Psoas muscle (tissue), 7 donors: ENCODE measurements at regions not wholly inside any gene's neighbourhood (a gene's known extent, or its start where the extent isn't known, plus 50 kb on each side); places are given as distances from the start of the nearest gene placed in this dataset.

ENCODE experiments used
- ATAC-seq, 4 donors: fragments of 200-7000 bp; cut with Tn5 transposase; one replicate each; pipeline ENCODE4 v1.9.1; 2020; ENCODE audit warnings: moderate library complexity in 3 of 4, mild to moderate bottlenecking in 2 of 4
- DNase-seq, 2 donors: peaks; one replicate each; pipeline ENCODE4 v3.0.0-alpha.2; 2020
- H3K27ac ChIP-seq: fragments of 200-600 bp; one replicate; pipeline ENCODE4 v1.8.0; 2022
- H3K27me3 ChIP-seq, 3 donors: fragments of 200-600 bp in 1 of 3; one replicate each; pipeline versions ENCODE4 v1.6.1 to v1.8.0; 2013 to 2022; ENCODE audit warnings: low read length in 2 of 3, mild to moderate bottlenecking in 2 of 3, moderate library complexity in 1 of 3; ENCODE audit not compliant: insufficient read depth in 3 of 3
- H3K36me3 ChIP-seq, 2 donors: fragments of 200-600 bp in 1 of 2; one replicate each; pipeline versions ENCODE4 v1.6.1 to v1.8.0; 2013 to 2022; ENCODE audit warnings: low read depth in 1 of 2, mild to moderate bottlenecking in 1 of 2, moderate library complexity in 1 of 2; ENCODE audit not compliant: insufficient read depth in 1 of 2
- H3K4me1 ChIP-seq: fragments of 200-600 bp; one replicate; pipeline ENCODE4 v1.8.0; 2022
- H3K4me3 ChIP-seq: fragments of 200-600 bp; one replicate; pipeline ENCODE4 v1.8.0; 2022; ENCODE audit warnings: mild to moderate bottlenecking
- H3K9me3 ChIP-seq: fragments of 200-600 bp; one replicate; pipeline ENCODE4 v1.8.0; 2022
- WGBS, 3 donors: extraction: QIAGEN DNeasy Blood & Tissue Kit; methylation state at CpG; one replicate each; pipeline versions ENCODE4 v1.1.6 to v1.1.7; 2013; 5-methylcytosine and 5-hydroxymethylcytosine counted together
- intact Hi-C, 2 donors: fragments of 100-400 bp; cut with DNase I; formaldehyde crosslinking; loops; one replicate each; pipeline versions ENCODE4 v1.11.0 to v1.14.2; 2022
- TF ChIP-seq, protein P1 (sequence below): fragments of 200-600 bp; IDR thresholded peaks from one replicate; pipeline ENCODE4 v1.8.0; 2022; ENCODE audit warnings: antibody characterized with exemption
- donor health status: healthy with polysubstance abuse.
- donor health status: DM: no; HTN: no; CAD: no; lungs with moderate emphysema.
- donor health status: Bipolar disorder and iron deficiency.
- donor health status: healthy.
- donor health status: DM: yes; HTN: yes; CAD: no.
- donor health status: DM: no; HTN: no; CAD: no.
- donor health status: DM: yes; HTN: yes; CAD: no.

GRCh38 chr9:109886041-109886440 is 106.0 kb downstream of the PALM2AKAP2 start:
- H3K4me3 ChIP-seq = no peak overlapping the region
- H3K9me3 ChIP-seq = no peaks in the 10 kb centered on the region
- peaks cover 19% of the 10 kb centered on the region for H3K4me1 ChIP-seq
- no peaks in the 10 kb centered on the region for H3K36me3 ChIP-seq
- no peak for DNase-seq
- ATAC-seq = no peak
- H3K27ac ChIP-seq = no peak overlapping the region
- intact Hi-C loops = no loop called here
- TF ChIP-seq, protein P1, sequence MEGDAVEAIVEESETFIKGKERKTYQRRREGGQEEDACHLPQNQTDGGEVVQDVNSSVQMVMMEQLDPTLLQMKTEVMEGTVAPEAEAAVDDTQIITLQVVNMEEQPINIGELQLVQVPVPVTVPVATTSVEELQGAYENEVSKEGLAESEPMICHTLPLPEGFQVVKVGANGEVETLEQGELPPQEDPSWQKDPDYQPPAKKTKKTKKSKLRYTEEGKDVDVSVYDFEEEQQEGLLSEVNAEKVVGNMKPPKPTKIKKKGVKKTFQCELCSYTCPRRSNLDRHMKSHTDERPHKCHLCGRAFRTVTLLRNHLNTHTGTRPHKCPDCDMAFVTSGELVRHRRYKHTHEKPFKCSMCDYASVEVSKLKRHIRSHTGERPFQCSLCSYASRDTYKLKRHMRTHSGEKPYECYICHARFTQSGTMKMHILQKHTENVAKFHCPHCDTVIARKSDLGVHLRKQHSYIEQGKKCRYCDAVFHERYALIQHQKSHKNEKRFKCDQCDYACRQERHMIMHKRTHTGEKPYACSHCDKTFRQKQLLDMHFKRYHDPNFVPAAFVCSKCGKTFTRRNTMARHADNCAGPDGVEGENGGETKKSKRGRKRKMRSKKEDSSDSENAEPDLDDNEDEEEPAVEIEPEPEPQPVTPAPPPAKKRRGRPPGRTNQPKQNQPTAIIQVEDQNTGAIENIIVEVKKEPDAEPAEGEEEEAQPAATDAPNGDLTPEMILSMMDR = no peak
- H3K27me3 ChIP-seq = no peaks in the 10 kb centered on the region
- 42 to 48% (median 45%) methylated on average over 6 of the region's 6 CpGs for WGBS, 3 donors

DNA sequence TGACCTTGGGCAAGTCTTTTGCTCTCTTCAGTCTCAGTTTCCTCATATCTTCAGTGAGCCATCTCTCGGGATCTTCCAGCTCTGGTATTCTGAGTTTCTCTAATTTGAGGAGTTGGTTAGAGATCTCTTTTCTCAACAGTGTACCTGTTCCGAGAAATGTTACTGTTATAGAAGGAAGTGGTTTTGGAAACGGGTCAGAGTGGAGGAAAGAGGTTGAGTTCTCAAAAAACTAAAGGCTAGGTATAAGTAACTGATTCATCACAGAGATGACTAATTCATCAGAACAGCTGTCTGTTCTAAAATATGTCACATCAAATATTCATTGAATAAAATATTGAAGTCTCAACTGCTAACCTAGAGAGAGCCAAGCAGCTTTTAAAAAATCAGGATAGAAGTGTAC is 106.6 kb downstream of the PALM2AKAP2 start:
- Histone ChIP-seq H3K4me1 (peaks cover 19% of the 10 kb centered on the region), H3K4me3 (no peak overlapping the region), H3K36me3 (no peaks in the 10 kb centered on the region), H3K27ac (no peak overlapping the region), H3K27me3 (no peaks in the 10 kb centered on the region), H3K9me3 (no peaks in the 10 kb centered on the region)
- ATAC-seq = peak in 2 of 4 donors; percentile 18 to 29
- WGBS, 3 donors = 47 to 64% (median 51%) methylated on average over 3 of the region's 3 CpGs
- TF ChIP-seq, protein P1 = no peak
- DNase-seq = no peak
- intact Hi-C loops = no loop called here

- peaks cover 19% of the 10 kb centered on the region for H3K4me1 ChIP-seq
- DNase-seq = no peak
- H3K9me3 ChIP-seq = no peaks in the 10 kb centered on the region
- no peaks in the 10 kb centered on the region for H3K27me3 ChIP-seq
- ATAC-seq = peak; percentile 80 to 91 (median 84)
- TF ChIP-seq, protein P1 = no peak
- no peak overlapping the region for H3K4me3 ChIP-seq
- 29 to 37% (median 33%) methylated on average over 3 of the region's 3 CpGs for WGBS, 3 donors
- intact Hi-C loops = no loop called here
- no peaks in the 10 kb centered on the region for H3K36me3 ChIP-seq
- no peak overlapping the region for H3K27ac ChIP-seq
Measured at GRCh38 chr9:109887079-109887478, 107.1 kb downstream of the PALM2AKAP2 start.

DNA sequence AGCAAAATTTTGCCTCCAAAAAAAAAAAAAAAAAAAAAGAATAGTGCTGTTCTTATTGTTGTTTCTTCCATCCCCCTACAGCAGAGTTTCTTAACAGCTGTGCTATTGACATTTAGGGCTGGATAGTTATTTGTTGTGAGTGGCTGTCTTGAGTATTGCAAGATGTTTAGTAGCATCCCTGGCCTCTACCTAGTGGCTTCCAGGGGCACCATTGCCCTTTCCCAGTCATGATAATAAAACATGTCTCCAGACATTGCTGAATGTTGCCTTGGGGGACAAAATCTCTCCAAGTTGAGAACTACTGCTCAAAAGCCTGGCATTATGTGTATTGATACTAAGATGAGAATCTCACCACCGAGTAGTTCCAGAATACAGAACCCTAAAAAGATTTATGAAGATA is 108.7 kb downstream of the PALM2AKAP2 start:
- Histone ChIP-seq H3K36me3 (no peaks in the 10 kb centered on the region), H3K27me3 (no peaks in the 10 kb centered on the region), H3K4me3 (no peak overlapping the region), H3K9me3 (no peaks in the 10 kb centered on the region), H3K27ac (no peak overlapping the region), H3K4me1 (peaks cover 19% of the 10 kb centered on the region)
- TF ChIP-seq, protein P1 = no peak
- WGBS, 3 donors = 85 to 93% (median 86%) methylated on average over 1 of the region's 1 CpG
- no peak for DNase-seq
- ATAC-seq = no peak
- intact Hi-C loops = loop anchor here (2.0 kb wide), 2 partner anchors 312 to 314 kb away; no protein-coding TSS in a partner anchor

DNA sequence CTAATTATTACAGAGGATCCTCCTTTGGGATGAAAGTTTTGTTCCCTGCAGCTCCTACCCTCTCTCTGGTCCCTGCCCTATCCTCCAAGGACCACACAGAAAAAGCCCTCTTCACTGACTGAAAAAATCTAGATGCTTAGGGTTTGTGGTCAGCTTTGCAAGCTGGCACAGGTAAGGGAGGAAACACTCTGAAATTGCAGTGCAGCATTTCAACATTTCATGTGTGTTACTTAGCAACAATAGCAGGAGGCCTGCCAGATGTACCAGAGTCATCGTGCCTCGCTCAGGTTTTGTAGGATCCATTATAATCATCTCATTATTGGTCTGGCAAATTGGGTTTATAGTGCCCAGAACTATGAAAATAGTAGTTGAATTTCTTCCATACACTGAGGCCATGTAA is 109.5 kb downstream of the PALM2AKAP2 start:
- TF ChIP-seq, protein P1 = no peak
- H3K4me1 ChIP-seq = peaks cover 19% of the 10 kb centered on the region
- H3K9me3 ChIP-seq = no peaks in the 10 kb centered on the region
- no peaks in the 10 kb centered on the region for H3K36me3 ChIP-seq
- DNase-seq (no peak), ATAC-seq (no peak)
- H3K4me3 ChIP-seq = no peak overlapping the region
- intact Hi-C loops = loop anchor here (2.0 kb wide), 2 partner anchors 313 to 315 kb away; no protein-coding TSS in a partner anchor
- no peak overlapping the region for H3K27ac ChIP-seq
- 66 to 76% (median 73%) methylated on average over 2 of the region's 2 CpGs for WGBS, 3 donors
- no peaks in the 10 kb centered on the region for H3K27me3 ChIP-seq
